SU-DHL-6 (cell line): ENCODE measurements at regions not wholly inside any gene's neighbourhood (a gene's known extent, or its start where the extent isn't known, plus 50 kb on each side); places are given as distances from the start of the nearest gene placed in this dataset.

Experiments used
- H2AFZ ChIP-seq: fragments of 200-600 bp; sonication (generic); 2 replicates; pipeline ENCODE4 v1.6.1; 2014; ENCODE audit warnings: low read depth, mild to moderate bottlenecking, moderate library complexity, mixed read lengths, antibody characterized with exemption, low read length; ENCODE audit not compliant: severe bottlenecking
- H3F3A ChIP-seq: fragments of 200-600 bp; shearing (Covaris generic); 2 replicates; pipeline ENCODE4 v1.6.0; 2016; ENCODE audit warnings: antibody characterized with exemption, mild to moderate bottlenecking; ENCODE audit not compliant: insufficient read depth
- H3K27ac ChIP-seq: fragments of 200-600 bp; sonication (generic); 2 replicates; pipeline ENCODE4 v1.5.1; 2016; ENCODE audit warnings: low read depth, mild to moderate bottlenecking, low read length, moderate library complexity, mixed read lengths
- H3K27me3 ChIP-seq: fragments of 200-600 bp; sonication (generic), shearing (Covaris generic); 2 replicates; pipeline ENCODE4 v1.6.0; 2014; ENCODE audit warnings: mild to moderate bottlenecking, low read length
- H3K36me3 ChIP-seq: fragments of 200-600 bp; sonication (generic); 2 replicates; pipeline ENCODE4 v1.6.1; 2014; ENCODE audit warnings: mild to moderate bottlenecking, low read length, mixed read lengths
- H3K4me2 ChIP-seq: fragments of 300-600, 200-600 bp; shearing (Covaris generic), sonication (generic); 2 replicates; pipeline ENCODE4 v1.6.0; 2014; ENCODE audit warnings: low read length, low read depth, mild to moderate bottlenecking; ENCODE audit not compliant: poor library complexity, severe bottlenecking
- H3K4me3 ChIP-seq: fragments of 200-600 bp; sonication (generic); 2 replicates; pipeline ENCODE4 v1.5.1; 2014; ENCODE audit warnings: antibody characterized with exemption, low read length, mild to moderate bottlenecking, mixed read lengths; ENCODE audit not compliant: insufficient read depth, poor library complexity, severe bottlenecking
- H3K79me2 ChIP-seq: fragments of 200-600 bp; sonication (generic); 2 replicates; pipeline ENCODE4 v1.6.1; 2014; ENCODE audit warnings: mild to moderate bottlenecking, low read length, moderate library complexity; ENCODE audit not compliant: insufficient read depth
- H3K9ac ChIP-seq: fragments of 200-600 bp; sonication (generic); 2 replicates; pipeline ENCODE4 v1.7.0; 2014; ENCODE audit warnings: mild to moderate bottlenecking, low read length
- H3K9me2 ChIP-seq: fragments of 200-600 bp; sonication (generic); replicated peaks from 2 replicates; pipeline ENCODE4 v1.6.1; 2014; ENCODE audit warnings: low read length; ENCODE audit not compliant: insufficient read depth
- H3K9me3 ChIP-seq: fragments of 200-600 bp; sonication (generic); 2 replicates; pipeline ENCODE4 v1.6.1; 2014; ENCODE audit warnings: low read length, mixed read lengths; ENCODE audit not compliant: insufficient read depth
- H4K20me1 ChIP-seq: fragments of 200-600 bp; sonication (generic); 2 replicates; pipeline ENCODE4 v1.6.1; 2014; ENCODE audit warnings: low read depth, mild to moderate bottlenecking, antibody characterized with exemption, low read length, moderate library complexity, mixed read lengths
- EZH2phosphoT487 ChIP-seq: fragments of 200-600 bp; sonication (generic), shearing (Covaris generic); conservative IDR thresholded peaks from 2 replicates; pipeline ENCODE4 v1.6.1; 2018; ENCODE audit warnings: mild to moderate bottlenecking, antibody characterized with exemption, low read length, moderate library complexity, mixed read lengths
- TF ChIP-seq, protein P1 (sequence below): fragments of 200-600 bp; sonication (generic); IDR thresholded peaks from one replicate; pipeline ENCODE4 v1.5.1; 2017; ENCODE audit warnings: antibody characterized with exemption, mild to moderate bottlenecking, low read length, moderate library complexity; ENCODE audit not compliant: insufficient read depth, poor library complexity, severe bottlenecking

- Histone ChIP-seq H4K20me1 (no peaks in the 10 kb centered on the region), H3K9me2 (0 out of 2 replicates have a peak, but pooled peaks cover 3% of the 10 kb centered on the region)
- TF ChIP-seq, protein P1, sequence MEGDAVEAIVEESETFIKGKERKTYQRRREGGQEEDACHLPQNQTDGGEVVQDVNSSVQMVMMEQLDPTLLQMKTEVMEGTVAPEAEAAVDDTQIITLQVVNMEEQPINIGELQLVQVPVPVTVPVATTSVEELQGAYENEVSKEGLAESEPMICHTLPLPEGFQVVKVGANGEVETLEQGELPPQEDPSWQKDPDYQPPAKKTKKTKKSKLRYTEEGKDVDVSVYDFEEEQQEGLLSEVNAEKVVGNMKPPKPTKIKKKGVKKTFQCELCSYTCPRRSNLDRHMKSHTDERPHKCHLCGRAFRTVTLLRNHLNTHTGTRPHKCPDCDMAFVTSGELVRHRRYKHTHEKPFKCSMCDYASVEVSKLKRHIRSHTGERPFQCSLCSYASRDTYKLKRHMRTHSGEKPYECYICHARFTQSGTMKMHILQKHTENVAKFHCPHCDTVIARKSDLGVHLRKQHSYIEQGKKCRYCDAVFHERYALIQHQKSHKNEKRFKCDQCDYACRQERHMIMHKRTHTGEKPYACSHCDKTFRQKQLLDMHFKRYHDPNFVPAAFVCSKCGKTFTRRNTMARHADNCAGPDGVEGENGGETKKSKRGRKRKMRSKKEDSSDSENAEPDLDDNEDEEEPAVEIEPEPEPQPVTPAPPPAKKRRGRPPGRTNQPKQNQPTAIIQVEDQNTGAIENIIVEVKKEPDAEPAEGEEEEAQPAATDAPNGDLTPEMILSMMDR = no peak
- no peak for TF ChIP-seq EZH2phosphoT487
These were observed 1154.2 kb upstream of the AUTS2 start for GRCh38 chr7:68444042-68444441.

GRCh38 chr7:68444956-68445355 lies 1153.3 kb upstream of the AUTS2 start:
- H3K9me3 ChIP-seq = no peaks in the 10 kb centered on the region
- TF ChIP-seq, protein P1 = no peak
- TF ChIP-seq EZH2phosphoT487 = no peak

More at GRCh38 chr7:68444042-68444441, 1154.2 kb upstream of the AUTS2 start:
- Histone ChIP-seq H3K4me2 (no peak overlapping the region), H3K9me3 (no peaks in the 10 kb centered on the region), H3K9ac (no peak overlapping the region), H3K27me3 (no peaks in the 10 kb centered on the region), H3K79me2 (no peaks in the 10 kb centered on the region), H2AFZ (no peak overlapping the region), H3K27ac (no peak overlapping the region), H3K4me3 (no peak overlapping the region), H3F3A (no peaks in the 10 kb centered on the region), H3K36me3 (no peaks in the 10 kb centered on the region)

DNA sequence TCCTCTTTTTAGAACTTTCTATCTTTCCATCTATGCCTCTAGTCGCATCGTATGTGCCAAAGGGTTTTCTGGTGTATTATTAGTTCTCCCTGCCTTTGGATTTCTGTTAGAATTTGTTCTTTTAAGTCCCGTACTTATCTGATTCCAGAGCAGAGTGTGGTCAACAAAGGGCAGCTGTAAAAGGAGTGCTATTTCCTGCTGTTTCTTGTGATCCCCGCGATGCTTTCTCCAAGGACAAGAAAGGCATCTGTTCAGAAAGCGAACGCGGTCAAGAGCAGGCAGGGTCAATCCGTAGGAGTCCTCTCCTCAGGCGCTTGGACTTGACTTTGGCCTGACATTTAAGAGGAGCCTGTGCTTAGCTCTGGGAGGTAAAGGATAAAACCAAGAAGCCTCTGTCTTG lies 1152.1 kb upstream of the AUTS2 start:
- Histone ChIP-seq H3K36me3 (no peaks in the 10 kb centered on the region), H3F3A (no peaks in the 10 kb centered on the region), H3K79me2 (no peaks in the 10 kb centered on the region), H3K9ac (no peak overlapping the region), H3K27ac (no peak overlapping the region), H3K4me2 (no peak overlapping the region), H2AFZ (no peak overlapping the region), H3K27me3 (no peaks in the 10 kb centered on the region), H3K4me3 (no peak overlapping the region), H3K9me3 (no peaks in the 10 kb centered on the region), H4K20me1 (no peaks in the 10 kb centered on the region), H3K9me2 (0 out of 2 replicates have a peak, but pooled peaks cover 3% of the 10 kb centered on the region)
- TF ChIP-seq, protein P1 = no peak
- TF ChIP-seq EZH2phosphoT487 = no peak

More at GRCh38 chr7:68444956-68445355, 1153.3 kb upstream of the AUTS2 start:
- H3F3A ChIP-seq = no peaks in the 10 kb centered on the region
- no peaks in the 10 kb centered on the region for H4K20me1 ChIP-seq
- no peak overlapping the region for H3K4me2 ChIP-seq
- no peak overlapping the region for H3K9ac ChIP-seq
- H3K9me2 ChIP-seq = 0 out of 2 replicates have a peak, but pooled peaks cover 3% of the 10 kb centered on the region
- no peak overlapping the region for H2AFZ ChIP-seq
- no peaks in the 10 kb centered on the region for H3K79me2 ChIP-seq
- no peak overlapping the region for H3K27ac ChIP-seq
- no peaks in the 10 kb centered on the region for H3K36me3 ChIP-seq
- no peaks in the 10 kb centered on the region for H3K27me3 ChIP-seq
- no peak overlapping the region for H3K4me3 ChIP-seq
